ENCODE measurements at regions not wholly inside any gene's neighbourhood (a gene's known extent, or its start where the extent isn't known, plus 50 kb on each side); places are given as distances from the start of the nearest gene placed in this dataset.

DNA sequence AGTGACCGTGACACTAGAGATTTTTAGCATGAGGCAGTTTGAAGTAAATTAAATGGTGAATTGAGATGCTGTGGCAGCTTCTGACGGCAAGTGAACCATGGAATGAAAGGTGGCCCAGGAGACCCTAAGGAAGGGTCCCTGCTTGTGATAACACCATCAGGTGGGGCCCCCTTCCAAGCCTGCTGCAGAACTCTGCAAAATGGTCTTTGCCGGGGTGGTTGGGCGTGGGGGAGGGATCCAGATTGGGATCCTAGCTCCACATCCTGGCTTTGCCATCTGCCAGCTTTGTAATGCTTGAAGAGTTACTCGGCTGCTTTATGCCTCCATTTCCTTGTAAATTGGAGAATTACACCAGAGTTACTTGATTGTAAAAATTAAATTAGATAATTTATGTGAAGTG lies 222.6 kb upstream of the NFE2L3 start:
- no peak for TF ChIP-seq POLR2A (IDR thresholded peaks at IDR 0.05; ENCODE audit: low read length)
- TF ChIP-seq GATA1 (IDR thresholded peaks at IDR 0.05; ENCODE audit: low read depth, low read length): no peak

All from erythroblast (primary cell).